Cardiac muscle cell (in vitro differentiated cells and primary cell): ENCODE measurements at regions not wholly inside any gene's neighbourhood (a gene's known extent, or its start where the extent isn't known, plus 50 kb on each side); places are given as distances from the start of the nearest gene placed in this dataset.

Experiments
- DNase-seq, 2 donors: peaks; one replicate each; pipeline versions ENCODE4 v3.0.0 to v3.0.0-alpha.2; 2010 to 2017; ENCODE audit warnings: low read depth in 1 of 2, low spot score in 1 of 2
- H3K27ac ChIP-seq: fragments of 200-600 bp; sonication (generic); 2 replicates; pipeline ENCODE4 v1.5.1; 2016
- H3K27me3 ChIP-seq: fragments of 200-600 bp; sonication (generic); 2 replicates; pipeline ENCODE4 v1.6.0; 2016; ENCODE audit warnings: control low read depth
- H3K36me3 ChIP-seq: fragments of 200-600 bp; sonication (generic); 2 replicates; pipeline ENCODE4 v1.5.1; 2016; ENCODE audit warnings: control low read depth
- H3K4me1 ChIP-seq: fragments of 200-600 bp; sonication (generic); 2 replicates; pipeline ENCODE4 v1.8.1; 2017; ENCODE audit warnings: low read depth, mild to moderate bottlenecking, mixed run types
- H3K4me3 ChIP-seq: fragments of 200-600 bp; sonication (generic); 2 replicates; pipeline ENCODE4 v1.5.1; 2016; ENCODE audit warnings: mild to moderate bottlenecking
- H3K9me3 ChIP-seq: fragments of 200-600 bp; sonication (generic); 2 replicates; pipeline ENCODE4 v1.5.1; 2017; ENCODE audit warnings: low read depth, mild to moderate bottlenecking, control low read depth
- TF ChIP-seq, protein P1 (sequence below): IDR thresholded peaks from 2 replicates; pipeline ENCODE4 v1.5.1; 2012; ENCODE audit warnings: low read depth, mild to moderate bottlenecking, low read length

DNA sequence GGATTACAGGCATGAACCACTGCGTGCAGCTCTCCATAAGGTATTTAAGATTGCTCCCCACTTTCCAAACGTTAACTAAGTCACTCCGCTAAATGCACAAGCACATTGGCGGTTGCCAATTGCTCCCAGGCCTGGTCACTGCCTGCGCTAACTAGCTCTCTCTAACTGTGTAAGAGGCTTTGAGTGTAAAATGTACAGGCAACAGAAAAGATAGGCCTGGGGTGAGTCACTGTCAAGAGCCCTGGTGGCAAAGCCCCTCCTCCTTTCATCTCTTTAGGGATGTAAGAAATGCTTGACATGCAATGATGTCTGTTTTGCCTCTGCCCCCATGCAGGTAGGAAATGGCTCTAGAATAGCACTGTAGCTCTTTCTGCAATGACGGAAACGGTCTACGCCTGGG, 329.7 kb upstream of the GATB start:
- Histone ChIP-seq H3K4me3 (no peak overlapping the region), H3K9me3 (no peaks in the 10 kb centered on the region), H3K27me3 (no peaks in the 10 kb centered on the region), H3K36me3 (no peaks in the 10 kb centered on the region), H3K4me1 (peaks cover 15% of the 10 kb centered on the region), H3K27ac (peak overlapping the region; percentile 49)
- peak; percentile 77 to 87 for DNase-seq
- TF ChIP-seq, protein P1, sequence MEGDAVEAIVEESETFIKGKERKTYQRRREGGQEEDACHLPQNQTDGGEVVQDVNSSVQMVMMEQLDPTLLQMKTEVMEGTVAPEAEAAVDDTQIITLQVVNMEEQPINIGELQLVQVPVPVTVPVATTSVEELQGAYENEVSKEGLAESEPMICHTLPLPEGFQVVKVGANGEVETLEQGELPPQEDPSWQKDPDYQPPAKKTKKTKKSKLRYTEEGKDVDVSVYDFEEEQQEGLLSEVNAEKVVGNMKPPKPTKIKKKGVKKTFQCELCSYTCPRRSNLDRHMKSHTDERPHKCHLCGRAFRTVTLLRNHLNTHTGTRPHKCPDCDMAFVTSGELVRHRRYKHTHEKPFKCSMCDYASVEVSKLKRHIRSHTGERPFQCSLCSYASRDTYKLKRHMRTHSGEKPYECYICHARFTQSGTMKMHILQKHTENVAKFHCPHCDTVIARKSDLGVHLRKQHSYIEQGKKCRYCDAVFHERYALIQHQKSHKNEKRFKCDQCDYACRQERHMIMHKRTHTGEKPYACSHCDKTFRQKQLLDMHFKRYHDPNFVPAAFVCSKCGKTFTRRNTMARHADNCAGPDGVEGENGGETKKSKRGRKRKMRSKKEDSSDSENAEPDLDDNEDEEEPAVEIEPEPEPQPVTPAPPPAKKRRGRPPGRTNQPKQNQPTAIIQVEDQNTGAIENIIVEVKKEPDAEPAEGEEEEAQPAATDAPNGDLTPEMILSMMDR, result no peak

DNA sequence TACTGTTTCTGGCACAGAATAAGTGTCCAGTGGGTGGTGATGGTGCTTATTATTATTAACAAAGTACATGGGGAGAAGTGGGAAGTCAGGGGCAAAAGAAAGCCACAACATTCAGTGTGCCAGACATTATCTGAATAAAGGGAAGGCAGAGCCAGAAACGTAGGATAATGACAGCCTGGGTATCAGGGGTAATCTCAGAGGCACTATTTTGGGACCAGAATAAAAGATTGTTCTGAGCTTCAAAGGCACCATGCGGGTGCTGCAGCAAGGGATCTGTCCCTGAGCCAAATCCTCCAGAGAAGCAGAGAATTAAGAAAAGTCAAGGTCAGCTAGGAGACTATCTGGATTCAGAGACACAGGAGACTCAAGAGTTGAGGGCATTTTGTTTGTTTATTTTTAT, 328.8 kb upstream of the GATB start:
- Histone ChIP-seq H3K4me3 (no peak overlapping the region), H3K9me3 (no peaks in the 10 kb centered on the region), H3K27ac (peak overlapping the region; percentile 49), H3K4me1 (peaks cover 15% of the 10 kb centered on the region), H3K27me3 (no peaks in the 10 kb centered on the region), H3K36me3 (no peaks in the 10 kb centered on the region)
- TF ChIP-seq, protein P1, result no peak
- DNase-seq, result no peak

DNA sequence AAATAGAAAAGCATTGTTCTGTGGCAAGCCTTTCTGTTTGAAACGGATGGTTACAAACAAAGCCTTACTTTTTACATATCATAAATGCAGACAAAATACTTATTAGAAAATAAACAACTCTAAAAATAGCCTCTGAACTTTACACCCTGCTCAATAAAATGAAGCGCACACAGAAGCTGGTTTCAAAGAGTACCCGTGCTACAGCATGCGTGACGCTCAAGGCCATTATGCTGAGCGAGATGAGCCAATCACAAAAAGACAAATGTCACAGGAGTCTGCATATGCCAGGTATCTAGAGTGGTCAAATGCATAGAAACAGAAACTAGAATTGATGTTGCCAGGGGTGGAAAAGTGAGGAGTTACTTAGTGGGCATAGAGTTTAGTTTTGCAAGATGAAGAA, 326.5 kb upstream of the GATB start:
- H3K36me3 ChIP-seq, result no peaks in the 10 kb centered on the region
- H3K4me1 ChIP-seq, result peaks cover 15% of the 10 kb centered on the region
- H3K4me3 ChIP-seq, result no peak overlapping the region
- TF ChIP-seq, protein P1, result no peak
- H3K9me3 ChIP-seq, result no peaks in the 10 kb centered on the region
- no peak for DNase-seq
- no peaks in the 10 kb centered on the region for H3K27me3 ChIP-seq
- H3K27ac ChIP-seq, result no peak overlapping the region

DNA sequence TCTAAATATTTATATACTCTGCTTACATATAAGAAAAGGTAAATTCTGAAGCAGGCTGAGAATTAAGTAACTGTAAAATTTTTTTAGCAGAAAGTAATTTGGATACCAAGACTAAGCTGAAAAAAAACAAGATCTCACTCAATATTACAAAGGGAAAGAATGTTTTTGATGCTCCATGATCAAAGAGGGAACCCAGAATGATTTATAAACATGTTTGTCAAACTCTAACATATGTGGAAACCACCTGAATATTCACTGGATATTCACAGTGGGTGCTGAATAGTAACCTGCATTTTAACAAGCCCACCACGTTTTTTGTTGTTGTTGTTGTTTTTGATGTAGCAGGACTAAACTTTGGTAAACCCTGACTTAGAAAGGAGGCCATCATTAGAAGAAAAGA, 324.9 kb upstream of the GATB start:
- Histone ChIP-seq H3K4me3 (no peak overlapping the region), H3K4me1 (peaks cover 12% of the 10 kb centered on the region), H3K27me3 (no peaks in the 10 kb centered on the region), H3K36me3 (no peaks in the 10 kb centered on the region), H3K27ac (no peak overlapping the region), H3K9me3 (no peaks in the 10 kb centered on the region)
- TF ChIP-seq, protein P1, result no peak
- no peak for DNase-seq

DNA sequence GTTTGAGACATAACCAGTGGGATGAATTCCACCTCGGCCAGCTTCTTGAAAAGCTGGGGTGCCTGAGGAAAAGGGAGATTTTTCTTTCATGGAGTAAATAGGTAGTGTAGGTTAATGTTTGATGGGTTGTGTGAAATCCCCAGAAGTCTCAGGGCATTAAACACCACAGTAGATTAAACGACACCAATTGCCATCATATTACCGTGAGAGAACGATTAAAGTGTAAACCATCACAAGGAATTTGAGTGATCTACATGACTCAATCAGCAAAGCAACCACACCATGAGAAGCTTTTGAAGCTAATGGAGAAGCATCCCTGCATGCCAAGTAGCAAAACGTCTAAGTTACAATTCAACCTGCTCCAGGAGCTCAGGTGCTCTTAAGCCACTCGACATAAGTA, 322.5 kb upstream of the GATB start:
- no peak for DNase-seq
- Histone ChIP-seq H3K4me3 (no peak overlapping the region), H3K27me3 (no peaks in the 10 kb centered on the region), H3K36me3 (no peaks in the 10 kb centered on the region), H3K27ac (no peak overlapping the region), H3K4me1 (no peaks in the 10 kb centered on the region), H3K9me3 (no peaks in the 10 kb centered on the region)
- TF ChIP-seq, protein P1, result no peak

DNA sequence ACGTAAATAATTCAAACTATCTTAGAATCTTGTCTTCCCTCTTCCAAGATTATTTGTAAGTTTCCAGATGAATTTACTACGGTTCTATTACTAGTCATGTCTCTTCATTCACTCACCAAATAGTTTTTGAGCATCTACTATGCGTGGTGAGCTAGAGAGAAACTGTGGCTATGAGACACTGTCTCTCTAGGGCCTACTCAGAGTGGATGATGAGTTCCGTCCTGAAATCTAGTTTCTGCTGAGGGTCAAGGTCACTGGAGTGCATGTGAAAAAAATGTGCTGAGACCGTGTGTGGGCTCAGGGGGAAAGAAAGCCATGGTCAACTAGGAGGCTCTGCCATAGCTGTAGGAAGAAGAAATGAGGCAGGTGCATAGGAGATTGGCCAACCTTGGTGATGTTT, 320.2 kb upstream of the GATB start:
- Histone ChIP-seq H3K36me3 (no peaks in the 10 kb centered on the region), H3K4me1 (no peaks in the 10 kb centered on the region), H3K9me3 (no peaks in the 10 kb centered on the region), H3K27ac (no peak overlapping the region), H3K27me3 (no peaks in the 10 kb centered on the region), H3K4me3 (no peak overlapping the region)
- TF ChIP-seq, protein P1, result no peak
- no peak for DNase-seq
